PC-3 (cell line): ENCODE measurements at regions not wholly inside any gene's neighbourhood (a gene's known extent, or its start where the extent isn't known, plus 50 kb on each side); places are given as distances from the start of the nearest gene placed in this dataset.
"Not testable (repeated sequence)": the region's sequence is repeated elsewhere in the genome, so short reads cannot be mapped to it uniquely, and the experiment has no call there.

Experiments used
- ATAC-seq: fragments of 200-7000 bp; cut with Tn5 transposase; 2 replicates; pipeline ENCODE4 v1.9.1; 2020; ENCODE audit warnings: mild to moderate bottlenecking, moderate library complexity
- BruUV-seq: library from RNA; stranded (reverse); fragments of 400-500 nt; replicated peaks from 2 replicates; lab custom pipeline; 2021; lab: Mats Ljungman, UMichigan
- CTCF ChIA-PET: fragments of 300-600 bp; sonication (Branson Sonifier 250); formaldehyde crosslinking; loops from one replicate; lab custom pipeline; 2022; ENCODE audit warnings: antibody characterized with exemption; lab: Charles Lee
- POLR2A ChIA-PET: fragments of 300-600 bp; sonication (Branson Sonifier 250); formaldehyde crosslinking; loops from one replicate; lab custom pipeline; 2022; ENCODE audit warnings: antibody characterized with exemption; ENCODE audit not compliant: unreplicated experiment; lab: Charles Lee
- DNase-seq: peaks from one replicate; pipeline ENCODE4 v3.0.0-alpha.2; 2015
- H2AFZ ChIP-seq: fragments of 300-600 bp; sonication (generic); 2 replicates; pipeline ENCODE4 v1.6.0; 2016; ENCODE audit warnings: antibody characterized with exemption, low read length
- H3F3A ChIP-seq: fragments of 300-600 bp; sonication (generic); one replicate; pipeline ENCODE4 v1.6.0; 2017; ENCODE audit warnings: antibody characterized with exemption, low read length, control low read depth, mild to moderate bottlenecking; ENCODE audit not compliant: unreplicated experiment
- H3K27ac ChIP-seq: fragments of 300-600 bp; sonication (generic); 2 replicates; pipeline ENCODE4 v1.5.1; 2016; ENCODE audit warnings: mild to moderate bottlenecking, low read length
- H3K27me3 ChIP-seq: fragments of 300-600 bp; sonication (generic); 2 replicates; pipeline ENCODE4 v1.6.1; 2016; ENCODE audit warnings: low read length, mixed read lengths
- H3K36me3 ChIP-seq: fragments of 300-600 bp; sonication (generic); 2 replicates; pipeline ENCODE4 v1.6.1; 2016; ENCODE audit warnings: low read depth, mixed run types, low read length, mixed read lengths
- H3K4me1 ChIP-seq: fragments of 300-600 bp; sonication (generic); 2 replicates; pipeline ENCODE4 v1.5.1; 2016; ENCODE audit warnings: low read length; ENCODE audit not compliant: insufficient read depth
- H3K4me2 ChIP-seq: fragments of 300-600 bp; sonication (generic); 2 replicates; pipeline ENCODE4 v1.6.0; 2016; ENCODE audit warnings: low read length
- H3K4me3 ChIP-seq: fragments of 300-600 bp; sonication (generic); 2 replicates; pipeline ENCODE4 v1.5.1; 2016; ENCODE audit warnings: mild to moderate bottlenecking, low read length, mixed read lengths
- H3K79me2 ChIP-seq: fragments of 300-600 bp; sonication (generic); 2 replicates; pipeline ENCODE4 v1.6.1; 2017; ENCODE audit warnings: low read length, mixed read lengths
- H3K9ac ChIP-seq: fragments of 300-600 bp; sonication (generic); 2 replicates; pipeline ENCODE4 v1.6.0; 2016; ENCODE audit warnings: mild to moderate bottlenecking, low read length
- H3K9me2 ChIP-seq: fragments of 300-600 bp; sonication (generic); replicated peaks from 2 replicates; pipeline ENCODE4 v1.6.1; 2016; ENCODE audit warnings: mixed run types, low read length, mixed read lengths
- H3K9me3 ChIP-seq: fragments of 300-600 bp; sonication (generic); 2 replicates; pipeline ENCODE4 v1.6.1; 2016; ENCODE audit warnings: low read length, mixed read lengths
- H4K20me1 ChIP-seq: fragments of 300-600 bp; sonication (generic); 2 replicates; pipeline ENCODE4 v1.6.1; 2016; ENCODE audit warnings: low read length, mixed read lengths
- EZH2 ChIP-seq: fragments of 300-600 bp; sonication (generic); IDR thresholded peaks from one replicate; pipeline ENCODE4 v1.6.1; 2017; ENCODE audit warnings: antibody characterized with exemption, mild to moderate bottlenecking, low read length; ENCODE audit not compliant: unreplicated experiment
- EZH2phosphoT487 ChIP-seq: fragments of 300-600 bp; sonication (generic); IDR thresholded peaks from 2 replicates; pipeline ENCODE4 v1.6.1; 2018; ENCODE audit warnings: mild to moderate bottlenecking, antibody characterized with exemption, low read length, borderline replicate concordance
- intact Hi-C: fragments of 100-400 bp; cut with micrococcal nuclease; formaldehyde crosslinking; loops from 2 replicates; pipeline ENCODE4 v1.9.0; 2023
- TF ChIP-seq, protein P1 (sequence below): fragments of 300-600 bp; sonication (generic); conservative IDR thresholded peaks from 2 replicates; pipeline ENCODE4 v1.5.1; 2017; ENCODE audit warnings: antibody characterized with exemption, low read depth, mild to moderate bottlenecking, low read length

DNA sequence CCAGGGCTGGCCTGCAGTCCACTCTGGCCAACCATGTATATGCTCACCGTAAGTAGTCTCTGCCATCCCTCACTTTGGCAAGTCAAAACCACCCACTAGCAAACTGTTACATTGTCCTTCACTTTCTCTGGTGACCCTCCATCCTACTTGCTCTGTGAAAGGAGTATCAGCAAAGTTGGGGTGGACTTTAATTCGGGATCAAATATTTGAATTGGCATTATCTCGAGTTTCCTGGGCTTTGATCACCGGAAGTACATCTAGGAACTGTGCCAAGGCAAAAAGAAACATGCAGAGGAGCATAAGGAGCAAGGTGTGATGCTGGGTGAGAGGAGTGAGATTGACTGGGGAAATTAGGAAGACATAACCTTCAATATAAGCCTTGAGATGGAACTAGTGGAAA, 188.9 kb upstream of the P2RY1 start:
- Histone ChIP-seq H3K4me3 (no peak overlapping the region), H3K27me3 (peaks cover 48% of the 10 kb centered on the region), H4K20me1 (no peaks in the 10 kb centered on the region), H3K79me2 (no peaks in the 10 kb centered on the region), H3K4me2 (no peak overlapping the region), H3K36me3 (no peaks in the 10 kb centered on the region), H2AFZ (no peak overlapping the region), H3K9me2 (no peaks in the 10 kb centered on the region), H3K27ac (no peak overlapping the region), H3K9me3 (no peaks in the 10 kb centered on the region), H3K4me1 (no peaks in the 10 kb centered on the region), H3K9ac (no peak overlapping the region), H3F3A (no peaks in the 10 kb centered on the region)
- ATAC-seq = no peak
- DNase-seq = no peak
- no peak for TF ChIP-seq EZH2
- no peak for TF ChIP-seq EZH2phosphoT487
- TF ChIP-seq, protein P1, sequence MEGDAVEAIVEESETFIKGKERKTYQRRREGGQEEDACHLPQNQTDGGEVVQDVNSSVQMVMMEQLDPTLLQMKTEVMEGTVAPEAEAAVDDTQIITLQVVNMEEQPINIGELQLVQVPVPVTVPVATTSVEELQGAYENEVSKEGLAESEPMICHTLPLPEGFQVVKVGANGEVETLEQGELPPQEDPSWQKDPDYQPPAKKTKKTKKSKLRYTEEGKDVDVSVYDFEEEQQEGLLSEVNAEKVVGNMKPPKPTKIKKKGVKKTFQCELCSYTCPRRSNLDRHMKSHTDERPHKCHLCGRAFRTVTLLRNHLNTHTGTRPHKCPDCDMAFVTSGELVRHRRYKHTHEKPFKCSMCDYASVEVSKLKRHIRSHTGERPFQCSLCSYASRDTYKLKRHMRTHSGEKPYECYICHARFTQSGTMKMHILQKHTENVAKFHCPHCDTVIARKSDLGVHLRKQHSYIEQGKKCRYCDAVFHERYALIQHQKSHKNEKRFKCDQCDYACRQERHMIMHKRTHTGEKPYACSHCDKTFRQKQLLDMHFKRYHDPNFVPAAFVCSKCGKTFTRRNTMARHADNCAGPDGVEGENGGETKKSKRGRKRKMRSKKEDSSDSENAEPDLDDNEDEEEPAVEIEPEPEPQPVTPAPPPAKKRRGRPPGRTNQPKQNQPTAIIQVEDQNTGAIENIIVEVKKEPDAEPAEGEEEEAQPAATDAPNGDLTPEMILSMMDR = no peak
- POLR2A ChIA-PET = no interaction called here
- intact Hi-C loops = no loop called here
- no TSS peak for BruUV-seq
- CTCF ChIA-PET = no interaction called here

DNA sequence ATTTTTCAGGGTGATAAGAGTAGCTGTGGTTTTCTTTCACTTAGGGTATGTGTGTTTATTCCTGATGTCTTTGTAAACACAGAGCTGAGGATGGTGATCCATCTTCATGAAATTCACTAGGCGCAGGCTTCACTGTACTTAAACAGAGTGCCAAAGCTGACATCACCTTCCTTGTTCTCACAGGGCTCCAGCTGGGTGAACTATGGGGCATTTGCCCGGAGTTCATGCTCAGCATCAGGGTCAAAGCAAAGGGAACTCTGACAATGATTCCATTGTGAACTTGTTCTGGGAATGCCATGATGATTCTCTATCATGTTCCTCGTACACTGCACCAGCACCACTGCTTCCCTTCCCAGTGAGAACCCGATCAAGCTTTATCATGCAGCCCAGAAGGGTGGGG, 184.8 kb upstream of the P2RY1 start:
- Histone ChIP-seq H3K4me3 (no peak overlapping the region), H3K27me3 (peaks cover 62% of the 10 kb centered on the region), H4K20me1 (no peaks in the 10 kb centered on the region), H2AFZ (no peak overlapping the region), H3K4me1 (no peaks in the 10 kb centered on the region), H3K27ac (no peak overlapping the region), H3K9me3 (no peaks in the 10 kb centered on the region), H3K4me2 (no peak overlapping the region), H3F3A (no peaks in the 10 kb centered on the region), H3K36me3 (no peaks in the 10 kb centered on the region), H3K9me2 (no peaks in the 10 kb centered on the region), H3K9ac (no peak overlapping the region), H3K79me2 (no peaks in the 10 kb centered on the region)
- BruUV-seq = no TSS peak
- DNase-seq (no peak), ATAC-seq (no peak)
- POLR2A ChIA-PET = interaction anchor here (0.7 kb wide), 1 partner anchor 165 kb away, joined by 3 read pairs; no protein-coding TSS in a partner anchor
- intact Hi-C loops = no loop called here
- CTCF ChIA-PET = no interaction called here
- TF ChIP-seq, protein P1 = no peak
- TF ChIP-seq EZH2 (no peak), EZH2phosphoT487 (no peak)

DNA sequence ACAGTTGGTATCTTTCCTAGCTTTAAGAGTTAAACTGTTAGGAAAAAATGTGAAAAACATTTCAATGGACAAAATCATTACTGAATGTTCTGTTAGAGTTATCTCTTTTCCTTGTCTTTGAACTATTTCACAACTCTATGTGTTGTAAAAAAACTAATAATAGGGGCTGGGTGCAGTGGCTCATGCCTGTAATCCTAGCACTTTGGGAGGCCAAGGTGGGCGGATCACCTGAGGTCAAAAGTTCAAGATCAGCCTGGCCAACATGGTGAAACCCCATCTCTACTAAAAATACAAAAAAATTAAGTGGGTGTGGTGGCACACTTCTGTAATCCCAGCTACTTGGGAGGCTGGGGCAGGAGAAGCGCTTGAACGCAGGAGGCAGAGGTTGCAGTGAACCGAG, 184.0 kb upstream of the P2RY1 start:
- ATAC-seq, POLR2A ChIA-PET: not testable (repeated sequence)

More for the DNA sequence above, 184.0 kb upstream of the P2RY1 start:
- H3K36me3 ChIP-seq, CTCF ChIA-PET, H2AFZ ChIP-seq, H3K9me3 ChIP-seq, DNase-seq, H3K9me2 ChIP-seq, H3K4me2 ChIP-seq, H3K79me2 ChIP-seq, BruUV-seq, intact Hi-C loops, H3K9ac ChIP-seq, H3K4me3 ChIP-seq, H3K4me1 ChIP-seq, H3K27ac ChIP-seq, H4K20me1 ChIP-seq, H3F3A ChIP-seq: not testable (repeated sequence)
- H3K27me3 ChIP-seq = peaks cover 61% of the 10 kb centered on the region
